NB4 (cell line): ENCODE measurements at regions not wholly inside any gene's neighbourhood (a gene's known extent, or its start where the extent isn't known, plus 50 kb on each side); places are given as distances from the start of the nearest gene placed in this dataset.

Experiments
- DNase-seq: peaks from one replicate; pipeline ENCODE4 v3.0.0; 2010; ENCODE audit warnings: low read depth
- H3K4me3 ChIP-seq: one replicate; pipeline ENCODE4 v1.5.1; 2011; ENCODE audit warnings: mild to moderate bottlenecking, low read depth, low read length, moderate library complexity
- MYC ChIP-seq: IDR thresholded peaks from 2 replicates; pipeline ENCODE4 v1.6.1; 2011; ENCODE audit warnings: low read depth, low read length
- POLR2A ChIP-seq: IDR thresholded peaks from 2 replicates; pipeline ENCODE4 v1.6.1; 2011; ENCODE audit warnings: mild to moderate bottlenecking; ENCODE audit not compliant: insufficient read length; ENCODE audit errors: extremely low read depth
- TF ChIP-seq, protein P1 (sequence below): IDR thresholded peaks from 2 replicates; pipeline ENCODE4 v1.6.1; 2011; ENCODE audit warnings: low read depth, low read length
- TF ChIP-seq, protein P2 (sequence below): IDR thresholded peaks from one replicate; pipeline ENCODE4 v1.5.1; 2012; ENCODE audit warnings: low read depth, low read length

DNA sequence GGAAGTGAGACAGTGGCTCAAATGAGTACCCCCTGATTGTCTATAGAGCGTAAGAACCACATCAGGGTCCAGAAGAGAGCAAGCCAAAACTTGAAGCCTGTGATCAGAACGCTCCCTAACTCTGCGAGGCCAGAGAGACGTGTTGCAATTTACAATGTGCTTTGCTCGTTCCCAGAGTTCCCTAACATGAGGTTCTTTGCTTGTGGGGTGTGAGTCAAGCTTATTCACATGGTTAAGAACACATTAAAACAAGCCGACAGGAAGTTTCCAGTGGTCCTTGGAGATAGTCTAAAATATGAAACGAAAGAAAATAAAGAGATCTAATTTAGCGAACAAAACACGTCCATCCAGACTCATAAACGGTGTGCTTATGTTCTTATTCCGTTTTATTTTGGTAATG is 702.3 kb downstream of the TRIML1 start:
- H3K4me3 ChIP-seq: no peak overlapping the region
- TF ChIP-seq, protein P1, sequence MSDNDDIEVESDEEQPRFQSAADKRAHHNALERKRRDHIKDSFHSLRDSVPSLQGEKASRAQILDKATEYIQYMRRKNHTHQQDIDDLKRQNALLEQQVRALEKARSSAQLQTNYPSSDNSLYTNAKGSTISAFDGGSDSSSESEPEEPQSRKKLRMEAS: no peak
- no peak for TF ChIP-seq POLR2A
- TF ChIP-seq, protein P2, sequence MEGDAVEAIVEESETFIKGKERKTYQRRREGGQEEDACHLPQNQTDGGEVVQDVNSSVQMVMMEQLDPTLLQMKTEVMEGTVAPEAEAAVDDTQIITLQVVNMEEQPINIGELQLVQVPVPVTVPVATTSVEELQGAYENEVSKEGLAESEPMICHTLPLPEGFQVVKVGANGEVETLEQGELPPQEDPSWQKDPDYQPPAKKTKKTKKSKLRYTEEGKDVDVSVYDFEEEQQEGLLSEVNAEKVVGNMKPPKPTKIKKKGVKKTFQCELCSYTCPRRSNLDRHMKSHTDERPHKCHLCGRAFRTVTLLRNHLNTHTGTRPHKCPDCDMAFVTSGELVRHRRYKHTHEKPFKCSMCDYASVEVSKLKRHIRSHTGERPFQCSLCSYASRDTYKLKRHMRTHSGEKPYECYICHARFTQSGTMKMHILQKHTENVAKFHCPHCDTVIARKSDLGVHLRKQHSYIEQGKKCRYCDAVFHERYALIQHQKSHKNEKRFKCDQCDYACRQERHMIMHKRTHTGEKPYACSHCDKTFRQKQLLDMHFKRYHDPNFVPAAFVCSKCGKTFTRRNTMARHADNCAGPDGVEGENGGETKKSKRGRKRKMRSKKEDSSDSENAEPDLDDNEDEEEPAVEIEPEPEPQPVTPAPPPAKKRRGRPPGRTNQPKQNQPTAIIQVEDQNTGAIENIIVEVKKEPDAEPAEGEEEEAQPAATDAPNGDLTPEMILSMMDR: no peak
- no peak for TF ChIP-seq MYC
- no peak for DNase-seq

DNA sequence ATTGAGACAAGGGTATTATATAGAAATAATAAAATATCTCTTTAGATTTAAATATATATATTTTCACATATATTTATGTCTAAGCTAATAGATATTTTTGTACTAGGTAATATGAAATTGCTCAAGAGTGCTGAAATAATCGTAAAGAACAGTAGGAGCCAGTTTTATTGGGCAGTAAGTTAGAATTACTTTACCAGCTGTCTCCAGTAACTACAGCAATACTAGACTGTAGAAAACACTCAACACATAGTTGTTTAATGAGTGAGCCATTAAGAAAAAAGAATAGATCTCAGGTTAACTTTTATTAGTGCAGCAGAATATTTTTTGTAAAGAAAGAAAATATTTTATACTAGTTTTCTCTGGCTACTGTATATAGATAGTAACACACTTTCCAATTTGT is 715.2 kb downstream of the TRIML1 start:
- TF ChIP-seq POLR2A (no peak), MYC (no peak)
- TF ChIP-seq, protein P2: no peak
- TF ChIP-seq, protein P1: no peak
- no peak overlapping the region for H3K4me3 ChIP-seq
- DNase-seq: no peak

DNA sequence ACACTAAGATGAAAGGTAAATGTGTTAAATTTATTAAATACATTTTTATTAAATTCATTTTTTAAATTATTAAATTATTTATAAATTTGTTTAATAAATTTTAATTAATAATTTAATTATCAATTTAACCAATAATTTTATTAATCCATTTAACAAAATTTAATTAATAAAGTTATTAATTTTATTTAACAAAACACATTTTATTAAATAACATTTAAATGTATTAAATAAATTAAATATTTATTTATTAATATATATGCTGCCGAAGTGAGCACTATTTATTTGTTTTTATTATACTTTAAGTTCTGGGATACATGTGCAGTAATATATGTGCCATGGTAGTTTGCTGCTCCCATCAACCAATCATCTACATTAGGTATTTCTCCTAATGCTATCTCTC is 719.5 kb downstream of the TRIML1 start:
- no peak overlapping the region for H3K4me3 ChIP-seq
- TF ChIP-seq, protein P1: no peak
- TF ChIP-seq POLR2A (no peak), MYC (no peak)
- TF ChIP-seq, protein P2: no peak
- no peak for DNase-seq

DNA sequence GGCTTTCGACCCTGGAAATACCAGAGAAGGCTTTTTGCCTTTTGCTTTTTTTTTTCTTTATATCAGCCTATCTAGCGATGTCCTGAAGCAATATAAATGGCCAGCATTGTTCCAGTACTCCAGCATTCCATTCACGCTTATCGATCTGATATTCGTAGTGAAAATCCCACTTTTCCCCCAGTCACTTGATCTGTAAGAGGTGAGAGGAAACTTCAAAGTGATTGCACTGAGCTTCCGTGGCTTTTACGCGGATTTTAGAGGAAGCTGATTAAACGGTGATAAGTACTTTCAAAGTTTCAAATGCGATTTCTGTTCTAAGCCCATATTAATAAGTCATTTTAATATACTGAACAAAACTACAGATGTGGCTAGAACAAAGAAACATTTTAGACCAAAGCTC is 725.5 kb downstream of the TRIML1 start:
- TF ChIP-seq, protein P2: no peak
- TF ChIP-seq, protein P1: no peak
- TF ChIP-seq MYC: no peak
- TF ChIP-seq POLR2A: no peak
- no peak for DNase-seq
- no peak overlapping the region for H3K4me3 ChIP-seq

DNA sequence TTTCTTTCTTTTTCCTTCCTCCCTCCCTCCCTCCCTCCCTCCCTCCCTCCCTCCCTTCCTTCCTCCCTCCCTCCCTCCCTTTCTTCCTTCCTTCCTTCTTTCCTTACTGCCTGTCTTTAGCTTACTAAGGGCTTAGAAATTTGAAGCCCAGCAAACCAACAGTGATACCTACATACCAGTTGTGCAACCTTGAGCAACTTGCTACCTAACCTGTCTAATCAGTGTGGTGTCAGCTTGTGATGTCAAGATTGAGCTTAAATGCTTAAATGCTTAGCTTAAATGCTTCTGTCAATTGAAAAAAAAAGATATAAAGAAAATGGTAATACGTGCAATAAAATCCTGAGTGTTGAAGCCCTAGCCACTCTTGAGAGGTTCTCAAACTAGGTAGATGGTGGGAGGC is 728.6 kb downstream of the TRIML1 start:
- TF ChIP-seq MYC (no peak), POLR2A (no peak)
- TF ChIP-seq, protein P1: no peak
- TF ChIP-seq, protein P2: no peak
- no peak overlapping the region for H3K4me3 ChIP-seq
- DNase-seq: no peak

DNA sequence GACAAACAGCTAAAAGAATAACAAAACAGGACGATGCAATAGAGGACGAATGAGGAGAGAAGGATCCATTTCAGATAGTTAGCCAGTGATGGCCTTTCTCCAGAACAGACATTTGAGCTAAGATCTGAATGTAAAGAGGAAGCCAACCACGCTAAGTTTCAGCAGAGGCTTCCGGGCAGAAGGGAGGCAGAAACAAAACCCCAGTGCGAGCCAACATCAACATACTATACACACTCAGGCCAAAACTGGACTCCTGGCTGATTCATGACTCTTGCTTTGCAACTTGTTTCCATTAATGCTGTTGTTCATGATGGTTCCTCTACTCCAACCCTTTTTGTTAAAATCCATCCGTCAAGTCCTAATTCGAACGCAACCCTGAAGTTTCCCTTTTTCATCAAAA is 730.3 kb downstream of the TRIML1 start:
- no peak for DNase-seq
- H3K4me3 ChIP-seq: no peak overlapping the region
- TF ChIP-seq, protein P2: no peak
- TF ChIP-seq, protein P1: no peak
- TF ChIP-seq POLR2A (no peak), MYC (no peak)
